HCT116 (cell line): ENCODE measurements at regions not wholly inside any gene's neighbourhood (a gene's known extent, or its start where the extent isn't known, plus 50 kb on each side); places are given as distances from the start of the nearest gene placed in this dataset.

Experiments used
- ATAC-seq: fragments of 200-7000 bp; cut with Tn5 transposase; 2 replicates; pipeline ENCODE4 v1.9.1; 2020; ENCODE audit warnings: mild to moderate bottlenecking, moderate library complexity
- BruUV-seq: library from RNA; stranded (reverse); fragments of 400-500 nt; replicated peaks from 2 replicates; lab custom pipeline; 2021; lab: Mats Ljungman, UMichigan
- CTCF ChIA-PET: fragments of 300-600 bp; sonication (Branson Sonifier 250); formaldehyde crosslinking; loops from one replicate; lab custom pipeline; 2021; ENCODE audit warnings: antibody characterized with exemption; lab: Charles Lee
- POLR2A ChIA-PET: fragments of 300-600, 350-600 bp; sonication (Branson Sonifier 250); formaldehyde crosslinking; loops from one replicate; lab custom pipeline; 2021; ENCODE audit warnings: antibody characterized with exemption; lab: Charles Lee
- RAD21 ChIA-PET, 2 experiments: fragments of 300-600 bp; sonication (Branson Sonifier 250); formaldehyde crosslinking; loops; one replicate each; lab custom pipeline; 2023; ENCODE audit warnings: low total read pairs in 2 of 2; ENCODE audit not compliant: uncharacterized antibody in 2 of 2, unreplicated experiment in 2 of 2, low non-redundant PET in 1 of 2; lab: Charles Lee
- DNase-seq: peaks from one replicate; pipeline ENCODE4 v3.0.0-alpha.2; 2010; ENCODE audit warnings: low read depth, low spot score
- H2AFZ ChIP-seq: fragments of 200-600 bp; shearing (Covaris generic), sonication (generic); 2 replicates; pipeline ENCODE4 v1.6.1; 2017; ENCODE audit warnings: low read depth, mixed run types, mixed read lengths, antibody characterized with exemption, low read length; ENCODE audit not compliant: poor library complexity, severe bottlenecking
- H3K27ac ChIP-seq: 2 replicates; pipeline ENCODE4 v1.5.1; 2012; ENCODE audit warnings: low read depth, low read length
- H3K27me3 ChIP-seq: fragments of 200-600 bp; sonication (generic); 2 replicates; pipeline ENCODE4 v1.6.1; 2016; ENCODE audit warnings: mixed run types, low read length, mixed read lengths; ENCODE audit not compliant: insufficient read depth
- H3K36me3 ChIP-seq, 2 experiments: fragments of 200-500 bp in 1 of 2; fragments of 200-600 bp in 1 of 2; sonication (Bioruptor generic) in 1 of 2; sonication (generic) in 1 of 2; 2 replicates each; pipeline versions ENCODE4 v1.5.1 to v1.6.1; 2014 to 2016; ENCODE audit warnings: low read length in 2 of 2, inconsistent platforms in 1 of 2, mixed read lengths in 1 of 2, mixed run types in 1 of 2; ENCODE audit not compliant: insufficient read depth in 2 of 2, control insufficient read depth in 1 of 2
- H3K4me1 ChIP-seq, 2 experiments: fragments of 200-600 bp in 1 of 2; sonication (generic) in 1 of 2; 2 replicates each; pipeline versions ENCODE4 v1.5.1 to v1.6.1; 2012 to 2017; ENCODE audit warnings: low read length in 2 of 2, inconsistent platforms in 1 of 2, mild to moderate bottlenecking in 1 of 2, mixed read lengths in 1 of 2, mixed run types in 1 of 2, moderate library complexity in 1 of 2; ENCODE audit not compliant: insufficient read depth in 2 of 2, control insufficient read depth in 1 of 2
- H3K4me2 ChIP-seq: fragments of 200-600 bp; sonication (generic); 2 replicates; pipeline ENCODE4 v1.6.1; 2017; ENCODE audit warnings: mixed run types, low read length, mixed read lengths
- H3K4me3 ChIP-seq, 2 experiments: fragments of 200-600 bp in 1 of 2; sonication (generic) in 1 of 2; replicated peaks in 1 of 2; 2 replicates each; pipeline ENCODE4 v1.5.1; 2011 to 2016; ENCODE audit warnings: low read length in 2 of 2, control low read depth in 1 of 2, low read depth in 1 of 2, mild to moderate bottlenecking in 1 of 2, mixed read lengths in 1 of 2, mixed run types in 1 of 2
- H3K79me2 ChIP-seq: fragments of 200-600 bp; sonication (generic); 2 replicates; pipeline ENCODE4 v1.6.1; 2017; ENCODE audit warnings: mild to moderate bottlenecking, mixed run types, low read length, moderate library complexity, mixed read lengths; ENCODE audit not compliant: insufficient read depth
- H3K9ac ChIP-seq: fragments of 200-600 bp; sonication (generic); 2 replicates; pipeline ENCODE4 v1.6.1; 2016; ENCODE audit warnings: low read length, mixed read lengths
- H3K9me2 ChIP-seq: fragments of 200-600 bp; sonication (generic), shearing (Covaris generic); 2 replicates; pipeline ENCODE4 v1.6.1; 2017; ENCODE audit warnings: mixed run types, mild to moderate bottlenecking, moderate library complexity; ENCODE audit not compliant: insufficient read depth
- H3K9me3 ChIP-seq, 2 experiments: fragments of 200-500 bp in 1 of 2; fragments of 200-600 bp in 1 of 2; sonication (Bioruptor generic) in 1 of 2; sonication (generic) in 1 of 2; 2 replicates each; pipeline ENCODE4 v1.6.1; 2014 to 2017; ENCODE audit warnings: low read length in 2 of 2, mixed read lengths in 2 of 2, inconsistent platforms in 1 of 2, low read depth in 1 of 2, mild to moderate bottlenecking in 1 of 2, mixed run types in 1 of 2, moderate library complexity in 1 of 2; ENCODE audit not compliant: control insufficient read depth in 1 of 2, insufficient read depth in 1 of 2
- H4K20me1 ChIP-seq: fragments of 200-600 bp; sonication (generic), shearing (Covaris generic); 2 replicates; pipeline ENCODE4 v1.6.1; 2017; ENCODE audit warnings: mixed run types, mild to moderate bottlenecking, moderate library complexity; ENCODE audit not compliant: insufficient read depth
- ELF1 ChIP-seq: IDR thresholded peaks from 2 replicates; pipeline ENCODE4 v1.6.1; 2012; ENCODE audit warnings: low read depth, borderline replicate concordance
- JUND ChIP-seq: IDR thresholded peaks from 2 replicates; pipeline ENCODE4 v1.6.1; 2012
- POLR2AphosphoS5 ChIP-seq: IDR thresholded peaks from 2 replicates; pipeline ENCODE4 v1.6.1; 2011; ENCODE audit warnings: mild to moderate bottlenecking, low read depth, low read length, moderate library complexity
- RAD21 ChIP-seq: IDR thresholded peaks from 2 replicates; pipeline ENCODE4 v1.6.1; 2012; ENCODE audit warnings: low read depth, mild to moderate bottlenecking
- TCF7L2 ChIP-seq: IDR thresholded peaks from 2 replicates; pipeline ENCODE4 v1.7.0; 2011; ENCODE audit warnings: borderline replicate concordance, inconsistent platforms; ENCODE audit not compliant: insufficient read depth, insufficient read length; ENCODE audit errors: extremely low read depth
- ZNF274 ChIP-seq: fragments of 200-500 bp; sonication (Bioruptor generic); IDR thresholded peaks from 2 replicates; pipeline ENCODE4 v1.6.1; 2014; ENCODE audit warnings: mild to moderate bottlenecking, low read depth, low read length, inconsistent platforms
- intact Hi-C: fragments of 100-400 bp; cut with micrococcal nuclease; formaldehyde crosslinking; loops from 2 replicates; pipeline ENCODE4 v1.10.0; 2022

- no peaks in the 10 kb centered on the region for H3K9me3 ChIP-seq
- no peaks in the 10 kb centered on the region for H3K36me3 ChIP-seq
- no peaks in the 10 kb centered on the region for H3K9me2 ChIP-seq
- no TSS peak for BruUV-seq
- RAD21 ChIA-PET: no interaction called here
- no peak overlapping the region for H3K4me2 ChIP-seq
- POLR2A ChIA-PET: no interaction called here
- DNase-seq: no peak
- peaks cover 0 to 6% of the 10 kb centered on the region in 2 experiments; a peak in 1 of 4 replicates for H3K4me1 ChIP-seq
- H3K79me2 ChIP-seq: no peaks in the 10 kb centered on the region
- CTCF ChIA-PET: no interaction called here
- no peak overlapping the region for H2AFZ ChIP-seq
- TF ChIP-seq JUND: no peak
- H3K27ac ChIP-seq: no peak overlapping the region
- ATAC-seq: no peak
- H4K20me1 ChIP-seq: no peaks in the 10 kb centered on the region
- intact Hi-C loops: loop anchor here (10.0 kb wide), 1 partner anchor 532 kb away; no protein-coding TSS in a partner anchor
- no peak overlapping the region for H3K9ac ChIP-seq
- no peak overlapping the region for H3K4me3 ChIP-seq
- no peaks in the 10 kb centered on the region for H3K27me3 ChIP-seq
Measured at GRCh38 chr6:87926687-87927086, 121.0 kb upstream of the SPACA1 start.

GRCh38 chr6:87926072-87926471 is 121.6 kb upstream of the SPACA1 start:
- CTCF ChIA-PET: no interaction called here
- H3K4me3 ChIP-seq: no peak overlapping the region
- TF ChIP-seq TCF7L2 (no peak), ELF1 (no peak), ZNF274 (no peak), RAD21 (no peak), POLR2AphosphoS5 (no peak)
- H3K36me3 ChIP-seq: no peaks in the 10 kb centered on the region
- no peaks in the 10 kb centered on the region for H4K20me1 ChIP-seq
- no peaks in the 10 kb centered on the region for H3K9me3 ChIP-seq
- RAD21 ChIA-PET: no interaction called here
- no TSS peak for BruUV-seq
- ATAC-seq: no peak
- peaks cover 1% of the 10 kb centered on the region; the same call in 1 of the 2 replicates for H3K27me3 ChIP-seq
- no peak for DNase-seq
- no peaks in the 10 kb centered on the region for H3K9me2 ChIP-seq
- intact Hi-C loops: loop anchor here (10.0 kb wide), 1 partner anchor 531 kb away; no protein-coding TSS in a partner anchor
- H3K4me2 ChIP-seq: no peak overlapping the region
- no peaks in the 10 kb centered on the region for H3K79me2 ChIP-seq
- peaks cover 0 to 6% of the 10 kb centered on the region in 2 experiments; a peak in 1 of 4 replicates for H3K4me1 ChIP-seq
- H3K27ac ChIP-seq: no peak overlapping the region
- POLR2A ChIA-PET: no interaction called here
- H3K9ac ChIP-seq: no peak overlapping the region
- no peak overlapping the region for H2AFZ ChIP-seq
